A549 (cell line): ENCODE measurements at regions not wholly inside any gene's neighbourhood (a gene's known extent, or its start where the extent isn't known, plus 50 kb on each side); places are given as distances from the start of the nearest gene placed in this dataset.

Source experiments
- ATOH8 ChIP-seq: fragments of 250-450 bp; sonication (Bioruptor Pico); IDR thresholded peaks from 2 replicates; pipeline ENCODE4 v1.5.0; 2020; ENCODE audit warnings: low read depth, mild to moderate bottlenecking, moderate library complexity
- CBX2 ChIP-seq: fragments of 200-600 bp; sonication (generic); IDR thresholded peaks from 2 replicates; pipeline ENCODE4 v1.6.1; 2016; ENCODE audit warnings: low read depth, mild to moderate bottlenecking, borderline replicate concordance
- CBX8 ChIP-seq: fragments of 200-600 bp; sonication (generic); IDR thresholded peaks from 2 replicates; pipeline ENCODE4 v1.6.1; 2016
- CEBPB ChIP-seq, 2 experiments: fragments of >200 bp in 1 of 2; sonication (Bioruptor Twin) in 1 of 2; formaldehyde crosslinking in 1 of 2; IDR thresholded peaks; 2 replicates each; pipeline ENCODE4 v1.6.1; 2012 to 2016
- E2F6 ChIP-seq: IDR thresholded peaks from 2 replicates; pipeline ENCODE4 v1.6.1; 2012; ENCODE audit warnings: low read depth, borderline replicate concordance
- EP300 ChIP-seq, 2 experiments: fragments of >200 bp; sonication (Bioruptor Twin); formaldehyde crosslinking; IDR thresholded peaks; 2 replicates in 1 of 2; 3 replicates in 1 of 2; pipeline ENCODE4 v1.6.1; 2016 to 2017
- FOSB ChIP-seq: fragments of 250-450 bp; sonication (Bioruptor Pico); IDR thresholded peaks from 2 replicates; pipeline ENCODE4 v1.5.0; 2020; ENCODE audit warnings: mild to moderate bottlenecking, moderate library complexity
- FOSL2 ChIP-seq, 2 experiments: fragments of 450-650 bp in 1 of 2; fragments of >200 bp in 1 of 2; sonication (Bioruptor Twin) in 1 of 2; formaldehyde crosslinking; IDR thresholded peaks; 2 replicates each; pipeline versions ENCODE4 v1.5.0 to v1.6.1; 2016 to 2020; ENCODE audit warnings: mild to moderate bottlenecking in 1 of 2, moderate library complexity in 1 of 2
- FOXS1 ChIP-seq: fragments of 250-450 bp; sonication (Bioruptor Pico); IDR thresholded peaks from 2 replicates; pipeline ENCODE4 v1.5.0; 2020; ENCODE audit warnings: mild to moderate bottlenecking, moderate library complexity
- GATA3 ChIP-seq: IDR thresholded peaks from 2 replicates; pipeline ENCODE4 v1.6.1; 2012; ENCODE audit warnings: borderline replicate concordance
- HDAC2 ChIP-seq: fragments of 200-600 bp; sonication (generic); IDR thresholded peaks from 2 replicates; pipeline ENCODE4 v1.6.1; 2016
- HEYL ChIP-seq: fragments of 250-450 bp; sonication (Bioruptor Pico); IDR thresholded peaks from 2 replicates; pipeline ENCODE4 v1.8.0; 2021; ENCODE audit warnings: mild to moderate bottlenecking, moderate library complexity
- HMGXB4 ChIP-seq: fragments of 250-450 bp; sonication (Bioruptor Pico); IDR thresholded peaks from 2 replicates; pipeline ENCODE4 v1.5.0; 2021; ENCODE audit warnings: mild to moderate bottlenecking, moderate library complexity, borderline replicate concordance
- HOXA7 ChIP-seq: fragments of 250-450 bp; sonication (Bioruptor Pico); IDR thresholded peaks from 2 replicates; pipeline ENCODE4 v1.5.0; 2020; ENCODE audit warnings: mild to moderate bottlenecking, moderate library complexity
- JUNB ChIP-seq: fragments of >200 bp; sonication (Bioruptor Twin); formaldehyde crosslinking; IDR thresholded peaks from 2 replicates; pipeline ENCODE4 v1.6.1; 2016
- KDM5A ChIP-seq: fragments of 200-600 bp; sonication (generic); IDR thresholded peaks from 2 replicates; pipeline ENCODE4 v1.6.1; 2016; ENCODE audit warnings: antibody characterized with exemption, mild to moderate bottlenecking
- MAFK ChIP-seq: fragments of 450-650 bp; IDR thresholded peaks from 2 replicates; pipeline ENCODE4 v1.6.1; 2014; ENCODE audit not compliant: partially characterized antibody
- MAX ChIP-seq: IDR thresholded peaks from 2 replicates; pipeline ENCODE4 v1.6.1; 2012
- MAZ ChIP-seq: fragments of 150-350 bp; IDR thresholded peaks from 2 replicates; pipeline ENCODE4 v1.6.1; 2014; ENCODE audit warnings: antibody characterized with exemption, low read depth, low read length, borderline replicate concordance
- MYC ChIP-seq: IDR thresholded peaks from 2 replicates; pipeline ENCODE4 v1.6.1; 2012; ENCODE audit warnings: mild to moderate bottlenecking, inconsistent platforms, low read length, improper control_type of control experiment, borderline replicate concordance
- NFE2L2 ChIP-seq: fragments of 150-350 bp; conservative IDR thresholded peaks from 2 replicates; pipeline ENCODE4 v1.6.1; 2014; ENCODE audit warnings: low read length
- PHF8 ChIP-seq: fragments of 200-600 bp; sonication (generic); IDR thresholded peaks from 2 replicates; pipeline ENCODE4 v1.6.1; 2016; ENCODE audit warnings: low read depth, mild to moderate bottlenecking, antibody characterized with exemption, moderate library complexity, borderline replicate concordance
- POLR2A ChIP-seq: IDR thresholded peaks from 2 replicates; pipeline ENCODE4 v1.6.1; 2012; ENCODE audit warnings: mild to moderate bottlenecking, low read length
- POLR2AphosphoS2 ChIP-seq: conservative IDR thresholded peaks from 2 replicates; pipeline ENCODE4 v1.6.1; 2012; ENCODE audit warnings: low read length, improper control_type of control experiment, inconsistent platforms
- RAD21 ChIP-seq, 2 experiments: fragments of >200 bp in 1 of 2; sonication (Bioruptor Twin) in 1 of 2; formaldehyde crosslinking in 1 of 2; IDR thresholded peaks in 1 of 2; conservative IDR thresholded peaks in 1 of 2; 2 replicates in 1 of 2; 3 replicates in 1 of 2; pipeline ENCODE4 v1.6.1; 2012 to 2018; ENCODE audit warnings: inconsistent platforms in 1 of 2
- RARB ChIP-seq: fragments of 250-450 bp; sonication (Bioruptor Pico); IDR thresholded peaks from 2 replicates; pipeline ENCODE4 v1.8.0; 2021; ENCODE audit warnings: mild to moderate bottlenecking, moderate library complexity
- RCOR1 ChIP-seq: fragments of 150-350 bp; IDR thresholded peaks from 2 replicates; pipeline ENCODE4 v1.6.1; 2014; ENCODE audit warnings: antibody characterized with exemption, low read length, low read depth
- TFCP2L1 ChIP-seq: fragments of 250-450 bp; sonication (Bioruptor Pico); IDR thresholded peaks from 2 replicates; pipeline ENCODE4 v1.5.0; 2021; ENCODE audit warnings: mild to moderate bottlenecking
- TF ChIP-seq, protein P1 (sequence below): fragments of >200 bp; sonication (Bioruptor Twin); formaldehyde crosslinking; IDR thresholded peaks from 2 replicates; pipeline ENCODE4 v1.6.1; 2016
- TF ChIP-seq, protein P2 (sequence below): fragments of 150-350 bp; IDR thresholded peaks from 2 replicates; pipeline ENCODE4 v1.6.1; 2014; ENCODE audit warnings: low read depth, mild to moderate bottlenecking, low read length
- TF ChIP-seq, protein P3 (sequence below): IDR thresholded peaks from 2 replicates; pipeline ENCODE4 v1.6.1; 2012
- TF ChIP-seq, protein P4 (sequence below): fragments of >200 bp; sonication (Bioruptor Twin); formaldehyde crosslinking; IDR thresholded peaks from 3 replicates; pipeline ENCODE4 v1.6.1; 2016
- TF ChIP-seq, protein P5 (sequence below): fragments of 450-650 bp; IDR thresholded peaks from 2 replicates; pipeline ENCODE4 v1.6.1; 2014; ENCODE audit warnings: antibody characterized with exemption

DNA sequence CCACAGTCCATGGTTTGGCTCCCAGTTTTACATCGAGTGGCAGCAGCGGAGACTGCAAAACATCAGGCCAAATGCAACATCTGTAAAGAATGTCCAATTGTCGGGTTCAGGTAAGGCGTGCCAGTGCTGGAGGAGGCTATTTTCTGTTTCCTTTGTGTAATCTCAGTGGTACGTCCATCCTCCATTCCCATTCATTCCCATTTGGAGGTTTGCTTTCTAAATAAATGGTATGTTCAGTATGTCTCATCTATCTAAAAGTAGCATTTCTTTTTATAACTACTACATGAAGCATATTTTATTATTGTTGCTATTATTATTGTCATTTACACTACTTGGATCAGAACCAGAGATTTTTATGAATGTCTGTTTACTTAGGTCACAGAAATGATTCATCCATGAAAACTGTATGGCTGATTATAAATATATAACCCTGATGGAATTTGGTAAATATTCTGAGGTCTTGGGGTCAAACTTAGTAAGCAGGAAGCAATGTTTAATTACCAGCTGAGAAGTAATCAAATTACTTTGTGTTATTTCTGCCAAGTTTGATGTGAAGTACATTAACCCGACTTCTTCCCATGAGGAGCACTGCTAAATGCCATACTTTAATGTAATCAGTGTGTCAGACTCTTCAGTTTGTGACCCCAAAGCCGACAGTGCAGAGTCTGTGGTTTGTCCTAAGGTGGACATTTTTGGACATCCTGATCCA is 512.9 kb downstream of the UTRN start (continued):
- TF ChIP-seq POLR2A, result no peak
- TF ChIP-seq EP300 (IDR thresholded peaks at IDR 0.05), result peak in 1 of 2 experiments; percentile 29; a peak in 1 of 5 replicates
- TF ChIP-seq FOSL2 (IDR thresholded peaks at IDR 0.05), result 0 out of 2 replicates have a peak, but pooled peaks have one; percentile 40
- peak; percentile 81 for TF ChIP-seq FOSL2 (CRISPR knock-in tag; IDR thresholded peaks at IDR 0.05)
- TF ChIP-seq POLR2AphosphoS2, result no peak
- no peak for TF ChIP-seq MYC
- TF ChIP-seq FOSB, result no peak
- no peak for TF ChIP-seq RARB (CRISPR knock-in tag)
- TF ChIP-seq RCOR1, result no peak
- TF ChIP-seq HEYL (CRISPR knock-in tag), result no peak
- no peak for TF ChIP-seq HDAC2
- no peak for TF ChIP-seq MAFK
- TF ChIP-seq NFE2L2, result no peak
- no peak for TF ChIP-seq HMGXB4 (CRISPR knock-in tag)
- no peak for TF ChIP-seq E2F6
- peak; percentile 37; the same call in 1 of the 2 replicates for TF ChIP-seq MAX
- no peak for TF ChIP-seq CBX8
- peak; percentile 77 for TF ChIP-seq GATA3
- no peak for TF ChIP-seq ATOH8 (CRISPR knock-in tag)
- TF ChIP-seq CBX2, result no peak
- TF ChIP-seq FOXS1 (CRISPR knock-in tag), result no peak
- TF ChIP-seq, protein P1, sequence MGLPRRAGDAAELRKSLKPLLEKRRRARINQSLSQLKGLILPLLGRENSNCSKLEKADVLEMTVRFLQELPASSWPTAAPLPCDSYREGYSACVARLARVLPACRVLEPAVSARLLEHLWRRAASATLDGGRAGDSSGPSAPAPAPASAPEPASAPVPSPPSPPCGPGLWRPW, result no peak
- no peak for TF ChIP-seq PHF8
- TF ChIP-seq, protein P2, sequence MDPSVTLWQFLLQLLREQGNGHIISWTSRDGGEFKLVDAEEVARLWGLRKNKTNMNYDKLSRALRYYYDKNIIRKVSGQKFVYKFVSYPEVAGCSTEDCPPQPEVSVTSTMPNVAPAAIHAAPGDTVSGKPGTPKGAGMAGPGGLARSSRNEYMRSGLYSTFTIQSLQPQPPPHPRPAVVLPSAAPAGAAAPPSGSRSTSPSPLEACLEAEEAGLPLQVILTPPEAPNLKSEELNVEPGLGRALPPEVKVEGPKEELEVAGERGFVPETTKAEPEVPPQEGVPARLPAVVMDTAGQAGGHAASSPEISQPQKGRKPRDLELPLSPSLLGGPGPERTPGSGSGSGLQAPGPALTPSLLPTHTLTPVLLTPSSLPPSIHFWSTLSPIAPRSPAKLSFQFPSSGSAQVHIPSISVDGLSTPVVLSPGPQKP, result no peak
- peak; percentile 82 for TF ChIP-seq JUNB
- TF ChIP-seq KDM5A, result no peak
- TF ChIP-seq RAD21 (conservative IDR thresholded peaks at IDR 0.05 in 1 of 2, IDR thresholded peaks at IDR 0.05 in 1 of 2), result 0 out of 5 replicates have a peak, but pooled peaks of 1 of the 2 experiments have one; percentile 12
- TF ChIP-seq, protein P3, sequence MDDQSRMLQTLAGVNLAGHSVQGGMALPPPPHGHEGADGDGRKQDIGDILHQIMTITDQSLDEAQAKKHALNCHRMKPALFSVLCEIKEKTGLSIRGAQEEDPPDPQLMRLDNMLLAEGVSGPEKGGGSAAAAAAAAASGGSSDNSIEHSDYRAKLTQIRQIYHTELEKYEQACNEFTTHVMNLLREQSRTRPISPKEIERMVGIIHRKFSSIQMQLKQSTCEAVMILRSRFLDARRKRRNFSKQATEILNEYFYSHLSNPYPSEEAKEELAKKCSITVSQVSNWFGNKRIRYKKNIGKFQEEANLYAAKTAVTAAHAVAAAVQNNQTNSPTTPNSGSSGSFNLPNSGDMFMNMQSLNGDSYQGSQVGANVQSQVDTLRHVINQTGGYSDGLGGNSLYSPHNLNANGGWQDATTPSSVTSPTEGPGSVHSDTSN, result no peak
- TF ChIP-seq, protein P4, sequence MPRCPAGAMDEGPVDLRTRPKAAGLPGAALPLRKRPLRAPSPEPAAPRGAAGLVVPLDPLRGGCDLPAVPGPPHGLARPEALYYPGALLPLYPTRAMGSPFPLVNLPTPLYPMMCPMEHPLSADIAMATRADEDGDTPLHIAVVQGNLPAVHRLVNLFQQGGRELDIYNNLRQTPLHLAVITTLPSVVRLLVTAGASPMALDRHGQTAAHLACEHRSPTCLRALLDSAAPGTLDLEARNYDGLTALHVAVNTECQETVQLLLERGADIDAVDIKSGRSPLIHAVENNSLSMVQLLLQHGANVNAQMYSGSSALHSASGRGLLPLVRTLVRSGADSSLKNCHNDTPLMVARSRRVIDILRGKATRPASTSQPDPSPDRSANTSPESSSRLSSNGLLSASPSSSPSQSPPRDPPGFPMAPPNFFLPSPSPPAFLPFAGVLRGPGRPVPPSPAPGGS, result 0 out of 3 replicates have a peak, but pooled peaks have one; percentile 46
- TF ChIP-seq CEBPB (IDR thresholded peaks at IDR 0.05), result 0 out of 4 replicates have a peak, but pooled peaks of 1 of the 2 experiments have one; percentile 5
- TF ChIP-seq HOXA7 (CRISPR knock-in tag), result no peak
- TF ChIP-seq, protein P5, sequence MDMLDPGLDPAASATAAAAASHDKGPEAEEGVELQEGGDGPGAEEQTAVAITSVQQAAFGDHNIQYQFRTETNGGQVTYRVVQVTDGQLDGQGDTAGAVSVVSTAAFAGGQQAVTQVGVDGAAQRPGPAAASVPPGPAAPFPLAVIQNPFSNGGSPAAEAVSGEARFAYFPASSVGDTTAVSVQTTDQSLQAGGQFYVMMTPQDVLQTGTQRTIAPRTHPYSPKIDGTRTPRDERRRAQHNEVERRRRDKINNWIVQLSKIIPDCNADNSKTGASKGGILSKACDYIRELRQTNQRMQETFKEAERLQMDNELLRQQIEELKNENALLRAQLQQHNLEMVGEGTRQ, result no peak
- TF ChIP-seq MAZ, result no peak
- TF ChIP-seq TFCP2L1 (CRISPR knock-in tag), result no peak
- TF ChIP-seq, all 56 proteins: peak for 8
